Natural killer cell (primary cell): ENCODE measurements at regions not wholly inside any gene's neighbourhood (a gene's known extent, or its start where the extent isn't known, plus 50 kb on each side); places are given as distances from the start of the nearest gene placed in this dataset.
"Not testable (repeated sequence)": the region's sequence is repeated elsewhere in the genome, so short reads cannot be mapped to it uniquely, and the experiment has no call there.

Source experiments
- ATAC-seq, 3 donors: fragments of 150-1000 bp in 2 of 3; fragments of 200-7000 bp in 1 of 3; cut with Tn5 transposase; 1 replicate in 1 of 3; 2 replicates in 2 of 3; pipeline ENCODE4 v1.10.0; 2021; ENCODE audit warnings: mild to moderate bottlenecking in 2 of 3, moderate library complexity in 2 of 3
- DNase-seq, 2 donors: peaks; one replicate each; pipeline versions ENCODE4 v3.0.0 to v3.0.0-alpha.2; 2013 to 2021; ENCODE audit warnings: mixed read lengths in 1 of 2
- H3K27ac ChIP-seq: one replicate; pipeline ENCODE4 v1.5.1; 2013; ENCODE audit warnings: mild to moderate bottlenecking, low read length
- H3K27me3 ChIP-seq: one replicate; pipeline ENCODE4 v1.6.1; 2013; ENCODE audit warnings: low read length; ENCODE audit not compliant: control insufficient read depth, insufficient read depth
- H3K36me3 ChIP-seq: one replicate; pipeline ENCODE4 v1.6.1; 2013; ENCODE audit warnings: low read length; ENCODE audit not compliant: control insufficient read depth, insufficient read depth
- H3K4me1 ChIP-seq: one replicate; pipeline ENCODE4 v1.6.1; 2013; ENCODE audit warnings: low read length; ENCODE audit not compliant: control insufficient read depth, insufficient read depth
- H3K4me3 ChIP-seq: one replicate; pipeline ENCODE4 v1.5.1; 2013; ENCODE audit warnings: low read length
- H3K9me3 ChIP-seq: one replicate; pipeline ENCODE4 v1.6.1; 2013; ENCODE audit warnings: low read length; ENCODE audit not compliant: control insufficient read depth, insufficient read depth
- H3K27ac Mint-ChIP-seq, 2 donors: one replicate each; pipeline ENCODE4 v1.8.0; 2022; ENCODE audit warnings: mild to moderate bottlenecking in 2 of 2, mixed read lengths in 2 of 2, moderate library complexity in 1 of 2
- H3K27me3 Mint-ChIP-seq, 2 donors: one replicate each; pipeline ENCODE4 v1.8.0; 2022; ENCODE audit warnings: low read depth in 2 of 2, mixed read lengths in 2 of 2
- H3K36me3 Mint-ChIP-seq: one replicate; pipeline ENCODE4 v1.8.0; 2022; ENCODE audit warnings: mixed read lengths
- H3K4me1 Mint-ChIP-seq, 2 donors: one replicate each; pipeline ENCODE4 v1.8.0; 2022; ENCODE audit warnings: mixed read lengths in 2 of 2
- H3K4me3 Mint-ChIP-seq: one replicate; pipeline ENCODE4 v1.8.0; 2022; ENCODE audit warnings: mild to moderate bottlenecking, moderate library complexity, mixed read lengths
- H3K9me3 Mint-ChIP-seq, 2 donors: one replicate each; pipeline ENCODE4 v1.8.0; 2022; ENCODE audit warnings: mixed read lengths in 2 of 2
- WGBS: methylation state at CpG from one replicate; pipeline ENCODE4 v1.1.7; 2013; ENCODE audit warnings: missing lambda C conversion rate; ENCODE audit not compliant: insufficient coverage; 5-methylcytosine and 5-hydroxymethylcytosine counted together
- intact Hi-C: fragments of 100-400 bp; cut with micrococcal nuclease; formaldehyde crosslinking; loops from one replicate; pipeline ENCODE4 v1.14.2; 2022
- TF ChIP-seq, protein P1 (sequence below): fragments of 200-600 bp; IDR thresholded peaks from one replicate; pipeline ENCODE4 v1.8.0; 2022; ENCODE audit warnings: antibody characterized with exemption

DNA sequence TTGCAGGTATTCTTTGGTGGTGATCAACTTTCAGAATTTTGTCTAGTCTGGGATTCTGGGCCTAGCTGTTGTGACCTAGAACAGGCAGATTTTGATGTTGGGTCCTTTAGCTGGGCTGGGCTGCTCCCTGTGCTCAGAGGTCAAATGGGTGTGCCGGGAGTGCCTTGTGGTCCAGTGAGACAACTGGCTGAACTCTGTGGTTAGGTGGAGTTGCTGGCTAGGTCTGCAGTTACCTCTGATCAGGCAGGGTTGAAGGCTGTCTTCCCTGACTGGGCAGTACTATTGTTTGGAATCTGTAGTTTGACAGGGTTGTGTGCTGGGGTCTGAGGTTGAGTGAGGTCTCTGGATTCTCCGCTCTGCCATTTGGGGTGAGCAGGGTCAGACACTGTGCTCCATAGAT lies 599.3 kb downstream of the RAPGEF2 start:
- Histone ChIP-seq H3K4me1 (no peaks in the 10 kb centered on the region), H3K27ac (no peak overlapping the region), H3K36me3 (no peaks in the 10 kb centered on the region), H3K27me3 (no peaks in the 10 kb centered on the region), H3K9me3 (peaks cover 11% of the 10 kb centered on the region), H3K4me3 (no peak overlapping the region)
- no peak for DNase-seq
- TF ChIP-seq, protein P1, sequence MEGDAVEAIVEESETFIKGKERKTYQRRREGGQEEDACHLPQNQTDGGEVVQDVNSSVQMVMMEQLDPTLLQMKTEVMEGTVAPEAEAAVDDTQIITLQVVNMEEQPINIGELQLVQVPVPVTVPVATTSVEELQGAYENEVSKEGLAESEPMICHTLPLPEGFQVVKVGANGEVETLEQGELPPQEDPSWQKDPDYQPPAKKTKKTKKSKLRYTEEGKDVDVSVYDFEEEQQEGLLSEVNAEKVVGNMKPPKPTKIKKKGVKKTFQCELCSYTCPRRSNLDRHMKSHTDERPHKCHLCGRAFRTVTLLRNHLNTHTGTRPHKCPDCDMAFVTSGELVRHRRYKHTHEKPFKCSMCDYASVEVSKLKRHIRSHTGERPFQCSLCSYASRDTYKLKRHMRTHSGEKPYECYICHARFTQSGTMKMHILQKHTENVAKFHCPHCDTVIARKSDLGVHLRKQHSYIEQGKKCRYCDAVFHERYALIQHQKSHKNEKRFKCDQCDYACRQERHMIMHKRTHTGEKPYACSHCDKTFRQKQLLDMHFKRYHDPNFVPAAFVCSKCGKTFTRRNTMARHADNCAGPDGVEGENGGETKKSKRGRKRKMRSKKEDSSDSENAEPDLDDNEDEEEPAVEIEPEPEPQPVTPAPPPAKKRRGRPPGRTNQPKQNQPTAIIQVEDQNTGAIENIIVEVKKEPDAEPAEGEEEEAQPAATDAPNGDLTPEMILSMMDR: no peak
- H3K27me3 Mint-ChIP-seq: no peaks in the 10 kb centered on the region
- no peaks in the 10 kb centered on the region for H3K4me1 Mint-ChIP-seq
- intact Hi-C loops: no loop called here
- H3K9me3 Mint-ChIP-seq: peaks cover 10 to 13% of the 10 kb centered on the region in 2 donors
- peaks cover 9% of the 10 kb centered on the region for H3K36me3 Mint-ChIP-seq
- H3K27ac Mint-ChIP-seq: no peak overlapping the region
- 73% methylated on average over 2 of the region's 2 CpGs for WGBS
- no peak for ATAC-seq
- no peak overlapping the region for H3K4me3 Mint-ChIP-seq

DNA sequence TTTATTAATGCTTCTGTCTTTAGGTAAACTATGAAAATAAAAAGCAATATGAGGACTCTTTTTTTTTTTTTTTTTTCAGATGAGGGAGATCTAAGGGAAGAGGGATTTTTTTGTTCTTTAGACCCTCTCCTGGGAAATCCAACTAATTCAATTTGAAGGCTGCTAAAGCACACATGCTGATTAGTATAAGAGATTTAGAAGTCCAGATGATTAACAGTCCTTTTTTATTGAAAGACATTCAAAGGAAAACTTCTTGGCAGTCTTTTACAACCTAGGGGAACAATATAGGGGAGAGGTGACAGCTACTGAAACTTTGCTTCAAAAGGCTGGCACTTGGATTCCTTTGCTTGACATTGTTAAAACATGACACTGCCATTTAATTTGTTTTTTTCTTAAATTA lies 602.5 kb downstream of the RAPGEF2 start:
- no peak overlapping the region for H3K27ac ChIP-seq
- peaks cover 11% of the 10 kb centered on the region in 2 donors for H3K9me3 Mint-ChIP-seq
- H3K27me3 Mint-ChIP-seq: no peaks in the 10 kb centered on the region
- H3K4me3 ChIP-seq: no peak overlapping the region
- no peaks in the 10 kb centered on the region for H3K4me1 ChIP-seq
- ATAC-seq (no peak), DNase-seq (no peak)
- H3K4me1 Mint-ChIP-seq: no peaks in the 10 kb centered on the region
- TF ChIP-seq, protein P1: no peak
- H3K36me3 ChIP-seq: no peaks in the 10 kb centered on the region
- H3K9me3 ChIP-seq: peaks cover 6% of the 10 kb centered on the region
- H3K4me3 Mint-ChIP-seq: no peak overlapping the region
- intact Hi-C loops: no loop called here
- peaks cover 9% of the 10 kb centered on the region for H3K36me3 Mint-ChIP-seq
- no peak overlapping the region for H3K27ac Mint-ChIP-seq
- H3K27me3 ChIP-seq: no peaks in the 10 kb centered on the region

DNA sequence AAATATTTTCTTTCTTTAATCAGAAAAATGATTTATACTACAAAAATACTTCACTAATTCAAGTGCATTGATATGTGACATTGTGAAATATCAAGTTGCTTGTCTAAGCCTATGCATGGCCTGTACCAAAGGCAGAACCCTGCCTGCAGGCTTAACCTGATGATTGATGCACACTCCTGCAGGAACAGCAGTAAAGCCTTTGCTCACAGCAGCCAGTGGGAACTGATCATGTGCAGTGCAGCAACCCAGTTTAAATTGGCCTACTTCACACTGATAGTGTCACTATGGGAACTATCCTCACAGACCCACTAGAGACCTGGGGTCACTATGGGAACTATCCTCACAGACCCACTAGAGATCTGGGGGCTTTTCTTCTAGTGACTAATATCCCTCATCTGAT lies 603.8 kb downstream of the RAPGEF2 start:
- Mint-ChIP-seq H3K27me3 (no peaks in the 10 kb centered on the region), H3K36me3 (peaks cover 3% of the 10 kb centered on the region), H3K27ac (no peak overlapping the region), H3K4me3 (no peak overlapping the region), H3K4me1 (no peaks in the 10 kb centered on the region), H3K9me3 (peaks cover 3 to 5% of the 10 kb centered on the region in 2 donors)
- intact Hi-C loops: no loop called here
- Histone ChIP-seq H3K9me3 (peaks cover 6% of the 10 kb centered on the region), H3K27me3 (no peaks in the 10 kb centered on the region), H3K36me3 (no peaks in the 10 kb centered on the region), H3K4me1 (no peaks in the 10 kb centered on the region), H3K4me3 (no peak overlapping the region), H3K27ac (no peak overlapping the region)
- no peak for DNase-seq
- TF ChIP-seq, protein P1: no peak
- no peak for ATAC-seq

GRCh38 chr4:159715180-159715579 lies 612.3 kb downstream of the RAPGEF2 start:
- intact Hi-C loops, H3K36me3 Mint-ChIP-seq, H3K9me3 Mint-ChIP-seq: not testable (repeated sequence)

More at GRCh38 chr4:159715180-159715579, 612.3 kb downstream of the RAPGEF2 start:
- 88% methylated on average over 25 of the region's 25 CpGs for WGBS
- not testable (repeated sequence) for H3K27ac Mint-ChIP-seq, H3K4me3 Mint-ChIP-seq, ATAC-seq, H3K27me3 ChIP-seq, H3K4me3 ChIP-seq, DNase-seq, H3K4me1 ChIP-seq, H3K36me3 ChIP-seq, H3K27me3 Mint-ChIP-seq, H3K4me1 Mint-ChIP-seq, H3K27ac ChIP-seq, H3K9me3 ChIP-seq
